ENCODE measurements at regions not wholly inside any gene's neighbourhood (a gene's known extent, or its start where the extent isn't known, plus 50 kb on each side); places are given as distances from the start of the nearest gene placed in this dataset.

DNA sequence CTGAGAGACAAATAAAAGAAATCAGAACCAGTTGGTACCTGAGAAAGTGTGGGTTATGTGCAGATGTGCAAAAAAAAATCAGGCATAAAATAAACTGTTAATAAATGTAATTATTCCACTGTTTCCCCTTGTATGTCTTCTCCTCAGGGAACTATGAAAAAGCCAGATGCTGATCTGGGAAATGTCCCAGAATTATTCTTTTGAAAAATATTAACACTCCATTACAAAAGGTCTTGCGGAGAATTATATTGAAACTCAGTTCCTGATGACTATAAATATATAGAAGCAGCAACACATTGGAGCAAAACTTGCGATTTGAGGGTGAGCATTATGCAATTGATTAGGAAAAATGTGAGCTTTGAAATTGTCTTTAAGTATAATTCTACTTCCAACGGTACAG is 433.3 kb upstream of the KLF12 start:
- TF ChIP-seq POLR2AphosphoS5 (IDR thresholded peaks at IDR 0.05; ENCODE audit: low read depth, low read length) (no peak), TAF1 (IDR thresholded peaks at IDR 0.05; ENCODE audit: borderline replicate concordance, low read depth, low read length) (no peak)

Data from GM12892 (cell line).